GM12878 (cell line): ENCODE measurements at regions not wholly inside any gene's neighbourhood (a gene's known extent, or its start where the extent isn't known, plus 50 kb on each side); places are given as distances from the start of the nearest gene placed in this dataset.

Experiments used
- DPF2 ChIP-seq: fragments of 450-650 bp; IDR thresholded peaks from 2 replicates; pipeline ENCODE4 v1.6.1; 2017; ENCODE audit warnings: mild to moderate bottlenecking
- E4F1 ChIP-seq: fragments of 450-650 bp; IDR thresholded peaks from 2 replicates; pipeline ENCODE4 v1.6.1; 2018; ENCODE audit warnings: borderline replicate concordance, mild to moderate bottlenecking; ENCODE audit not compliant: partially characterized antibody
- IKZF2 ChIP-seq, 2 experiments: fragments of 450-650 bp; IDR thresholded peaks; 2 replicates each; pipeline ENCODE4 v1.6.1; 2017; ENCODE audit warnings: mild to moderate bottlenecking in 2 of 2, moderate library complexity in 2 of 2
- RB1 ChIP-seq: fragments of 450-650 bp; formaldehyde crosslinking; IDR thresholded peaks from 2 replicates; pipeline ENCODE4 v1.6.1; 2017; ENCODE audit warnings: mild to moderate bottlenecking, borderline replicate concordance
- RUNX3 ChIP-seq: IDR thresholded peaks from 2 replicates; pipeline ENCODE4 v1.6.1; 2012; ENCODE audit warnings: low read length, inconsistent platforms
- TCF7 ChIP-seq: IDR thresholded peaks from 2 replicates; pipeline ENCODE4 v1.6.1; 2014; ENCODE audit warnings: antibody characterized with exemption, borderline replicate concordance
- ZBTB11 ChIP-seq: fragments of 450-650 bp; formaldehyde crosslinking; IDR thresholded peaks from 2 replicates; pipeline ENCODE4 v1.5.0; 2022; ENCODE audit warnings: mild to moderate bottlenecking, missing genetic modification characterization
- ZNF217 ChIP-seq: fragments of 450-650 bp; IDR thresholded peaks from 2 replicates; pipeline ENCODE4 v1.6.1; 2017; ENCODE audit warnings: antibody characterized with exemption, mild to moderate bottlenecking

DNA sequence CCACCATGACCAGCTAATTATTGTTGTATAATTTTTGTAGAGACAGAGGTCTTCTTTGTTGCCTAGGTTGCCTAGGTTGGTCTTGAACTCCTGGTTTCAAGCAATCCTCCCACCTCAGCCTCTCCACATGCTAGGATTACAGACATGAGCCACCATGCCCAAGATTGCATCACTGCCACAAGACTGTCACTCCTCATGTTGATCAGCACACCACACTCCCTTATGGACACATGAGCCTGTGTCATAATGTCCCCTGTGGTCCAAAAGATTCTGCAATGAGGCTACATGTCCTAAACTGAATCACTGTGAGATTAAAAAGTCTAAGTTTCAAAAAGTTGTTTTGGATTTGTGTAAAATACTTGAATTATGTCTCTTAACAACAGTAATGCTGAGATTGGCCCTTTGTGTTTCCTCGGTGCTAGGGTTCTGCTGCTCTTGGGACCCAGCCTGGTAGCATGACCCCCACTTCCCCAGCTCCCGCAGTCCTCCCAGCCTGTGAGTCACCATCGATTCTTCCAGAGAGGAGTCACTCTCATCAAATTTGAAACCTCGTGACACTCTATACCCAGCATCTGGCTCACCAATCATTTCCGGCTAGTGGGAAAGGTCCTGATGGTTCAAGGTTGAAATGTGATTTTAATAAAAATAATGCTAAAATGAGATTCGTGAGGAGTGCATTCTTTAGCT lies 890.9 kb downstream of the VRK1 start (continued):
- TF ChIP-seq TCF7 (no peak), E4F1 (no peak), ZNF217 (no peak), DPF2 (no peak), RB1 (no peak), ZBTB11 (CRISPR knock-in tag) (no peak), RUNX3 (no peak), IKZF2 (IDR thresholded peaks at IDR 0.05) (no peak)
